Activated B cell treated with CpG ODN at 0.5 μM for 24 hours (primary cell): ENCODE measurements at regions not wholly inside any gene's neighbourhood (a gene's known extent, or its start where the extent isn't known, plus 50 kb on each side); places are given as distances from the start of the nearest gene placed in this dataset.

Experiments used
- ATAC-seq: fragments of 200-7000 bp; cut with Tn5 transposase; one replicate; pipeline ENCODE4 v1.10.0; 2021; ENCODE audit warnings: low read depth, mild to moderate bottlenecking, moderate library complexity
- CTCF ChIA-PET: fragments of 350-600 bp; sonication (Branson Sonifier 250); formaldehyde crosslinking; loops from one replicate; lab custom pipeline; 2021; ENCODE audit warnings: antibody characterized with exemption; lab: Charles Lee
- POLR2A ChIA-PET: fragments of 350-600 bp; sonication (Branson Sonifier 250); formaldehyde crosslinking; loops from one replicate; lab custom pipeline; 2021; ENCODE audit warnings: antibody characterized with exemption; lab: Charles Lee
- DNase-seq: peaks from one replicate; pipeline ENCODE4 v3.0.0; 2022
- H3K27ac Mint-ChIP-seq: one replicate; pipeline ENCODE4 v1.8.0; 2020; ENCODE audit warnings: mixed read lengths
- H3K27me3 Mint-ChIP-seq: one replicate; pipeline ENCODE4 v1.8.0; 2021; ENCODE audit warnings: mixed read lengths
- H3K36me3 Mint-ChIP-seq: one replicate; pipeline ENCODE4 v1.8.0; 2021; ENCODE audit warnings: low read depth, mixed read lengths
- H3K4me1 Mint-ChIP-seq: one replicate; pipeline ENCODE4 v1.8.0; 2021; ENCODE audit warnings: mixed read lengths
- H3K4me3 Mint-ChIP-seq: one replicate; pipeline ENCODE4 v1.8.0; 2020; ENCODE audit warnings: mild to moderate bottlenecking, mixed read lengths
- H3K9me3 Mint-ChIP-seq: one replicate; pipeline ENCODE4 v1.8.0; 2020; ENCODE audit warnings: mixed read lengths
- CTCF ChIP-seq: fragments of 200-600 bp; IDR thresholded peaks from one replicate; pipeline ENCODE4 v1.8.0; 2022; ENCODE audit warnings: antibody characterized with exemption, mild to moderate bottlenecking
- intact Hi-C: fragments of 100-400 bp; cut with micrococcal nuclease; formaldehyde crosslinking; loops from one replicate; pipeline ENCODE4 v1.15.1; 2024

GRCh38 chrX:46340696-46341095 lies 204.5 kb downstream of the ZNF674 start:
- intact Hi-C loops: no loop called here
- ChIA-PET CTCF (interaction anchor here (0.6 kb wide), 1 partner anchor 14 kb away, joined by 3 read pairs; no protein-coding TSS in a partner anchor), POLR2A (no interaction called here)
- ATAC-seq (no peak), DNase-seq (no peak)
- peaks cover 5% of the 10 kb centered on the region for H3K27me3 Mint-ChIP-seq
- H3K4me3 Mint-ChIP-seq: no peak overlapping the region
- H3K36me3 Mint-ChIP-seq: no peaks in the 10 kb centered on the region
- TF ChIP-seq CTCF: no peak
- H3K9me3 Mint-ChIP-seq: no peaks in the 10 kb centered on the region
- H3K27ac Mint-ChIP-seq: no peak overlapping the region
- H3K4me1 Mint-ChIP-seq: no peaks in the 10 kb centered on the region

- POLR2A ChIA-PET: no interaction called here
- Mint-ChIP-seq H3K36me3 (no peaks in the 10 kb centered on the region), H3K9me3 (no peaks in the 10 kb centered on the region), H3K27me3 (peaks cover 5% of the 10 kb centered on the region), H3K4me1 (no peaks in the 10 kb centered on the region), H3K4me3 (no peak overlapping the region), H3K27ac (no peak overlapping the region)
- DNase-seq (no peak), ATAC-seq (no peak)
- CTCF ChIA-PET: no interaction called here
- TF ChIP-seq CTCF: no peak
- intact Hi-C loops: no loop called here
These were observed 211.7 kb downstream of the ZNF674 start for GRCh38 chrX:46333550-46333949.

GRCh38 chrX:46330981-46331380 lies 214.2 kb downstream of the ZNF674 start:
- ChIA-PET CTCF (no interaction called here), POLR2A (no interaction called here)
- intact Hi-C loops: no loop called here
- Mint-ChIP-seq H3K27ac (no peak overlapping the region), H3K9me3 (no peaks in the 10 kb centered on the region), H3K4me1 (no peaks in the 10 kb centered on the region), H3K36me3 (no peaks in the 10 kb centered on the region), H3K4me3 (no peak overlapping the region), H3K27me3 (peaks cover 2% of the 10 kb centered on the region)
- no peak for ATAC-seq
- DNase-seq: no peak
- TF ChIP-seq CTCF: no peak

GRCh38 chrX:46330513-46330912 lies 214.7 kb downstream of the ZNF674 start:
- no peaks in the 10 kb centered on the region for H3K4me1 Mint-ChIP-seq
- peaks cover 2% of the 10 kb centered on the region for H3K27me3 Mint-ChIP-seq
- TF ChIP-seq CTCF: no peak
- POLR2A ChIA-PET: no interaction called here
- intact Hi-C loops: no loop called here
- H3K4me3 Mint-ChIP-seq: no peak overlapping the region
- no peaks in the 10 kb centered on the region for H3K36me3 Mint-ChIP-seq
- no peaks in the 10 kb centered on the region for H3K9me3 Mint-ChIP-seq
- CTCF ChIA-PET: no interaction called here
- H3K27ac Mint-ChIP-seq: no peak overlapping the region
- no peak for DNase-seq
- no peak for ATAC-seq

GRCh38 chrX:46328133-46328532 lies 217.1 kb downstream of the ZNF674 start:
- DNase-seq: no peak
- Mint-ChIP-seq H3K9me3 (no peaks in the 10 kb centered on the region), H3K4me1 (no peaks in the 10 kb centered on the region), H3K27me3 (peaks cover 7% of the 10 kb centered on the region), H3K27ac (no peak overlapping the region), H3K4me3 (no peak overlapping the region), H3K36me3 (no peaks in the 10 kb centered on the region)
- ChIA-PET POLR2A (no interaction called here), CTCF (no interaction called here)
- no peak for ATAC-seq
- no peak for TF ChIP-seq CTCF
- intact Hi-C loops: no loop called here
